H9 (cell line): ENCODE measurements at regions not wholly inside any gene's neighbourhood (a gene's known extent, or its start where the extent isn't known, plus 50 kb on each side); places are given as distances from the start of the nearest gene placed in this dataset.

Experiments used
- DNase-seq: peaks from one replicate; pipeline ENCODE4 v3.0.0-alpha.2; 2017
- H2AFZ ChIP-seq: one replicate; pipeline ENCODE4 v1.6.1; 2013; ENCODE audit warnings: mild to moderate bottlenecking, low read length, control low read depth, moderate library complexity
- H2AK5ac ChIP-seq: 2 replicates; pipeline ENCODE4 v1.6.1; 2013; ENCODE audit warnings: low read length, control low read depth, mixed read lengths; ENCODE audit not compliant: insufficient read length
- H2BK120ac ChIP-seq: one replicate; pipeline ENCODE4 v1.6.1; 2013; ENCODE audit warnings: low read depth, mild to moderate bottlenecking, low read length, control low read depth, inconsistent platforms; ENCODE audit not compliant: poor library complexity, severe bottlenecking
- H2BK12ac ChIP-seq: 2 replicates; pipeline ENCODE4 v1.6.1; 2013; ENCODE audit warnings: low read length, control low read depth, mixed read lengths, low read depth; ENCODE audit not compliant: insufficient read length
- H2BK15ac ChIP-seq: 2 replicates; pipeline ENCODE4 v1.6.1; 2013; ENCODE audit warnings: low read depth, low read length, control low read depth
- H2BK20ac ChIP-seq: one replicate; pipeline ENCODE4 v1.6.1; 2013; ENCODE audit warnings: low read depth, mild to moderate bottlenecking, low read length, control low read depth, inconsistent platforms; ENCODE audit not compliant: poor library complexity, severe bottlenecking
- H2BK5ac ChIP-seq: 2 replicates; pipeline ENCODE4 v1.6.1; 2013; ENCODE audit warnings: low read length, control low read depth, mixed read lengths; ENCODE audit not compliant: insufficient read length
- H3K14ac ChIP-seq: 2 replicates; pipeline ENCODE4 v1.6.1; 2013; ENCODE audit warnings: low read length, control low read depth; ENCODE audit not compliant: insufficient read depth
- H3K18ac ChIP-seq: 2 replicates; pipeline ENCODE4 v1.6.1; 2013; ENCODE audit warnings: low read depth, mild to moderate bottlenecking, mixed read lengths, low read length, control low read depth; ENCODE audit not compliant: insufficient read length
- H3K23ac ChIP-seq: 2 replicates; pipeline ENCODE4 v1.6.1; 2013; ENCODE audit warnings: low read length, control low read depth, mixed read lengths, low read depth; ENCODE audit not compliant: insufficient read length
- H3K23me2 ChIP-seq: 2 replicates; pipeline ENCODE4 v1.6.1; 2013; ENCODE audit warnings: low read depth, mild to moderate bottlenecking, mixed read lengths, low read length, control low read depth; ENCODE audit not compliant: insufficient read length, poor library complexity, severe bottlenecking
- H3K27ac ChIP-seq: 2 replicates; pipeline ENCODE4 v1.5.1; 2013; ENCODE audit warnings: low read length, control low read depth, mixed read lengths, low read depth; ENCODE audit not compliant: insufficient read length
- H3K27me3 ChIP-seq: 2 replicates; pipeline ENCODE4 v1.6.1; 2013; ENCODE audit warnings: low read length, control low read depth, inconsistent platforms; ENCODE audit not compliant: insufficient read depth
- H3K4ac ChIP-seq: 2 replicates; pipeline ENCODE4 v1.6.1; 2013; ENCODE audit warnings: low read depth, mild to moderate bottlenecking, control low read depth, inconsistent platforms, low read length, moderate library complexity
- H3K4me1 ChIP-seq: 2 replicates; pipeline ENCODE4 v1.6.1; 2013; ENCODE audit warnings: low read length, control low read depth, inconsistent platforms; ENCODE audit not compliant: insufficient read depth
- H3K4me2 ChIP-seq: 2 replicates; pipeline ENCODE4 v1.6.1; 2013; ENCODE audit warnings: low read length, control low read depth, mixed read lengths; ENCODE audit not compliant: insufficient read length, insufficient read depth
- H3K56ac ChIP-seq: 2 replicates; pipeline ENCODE4 v1.6.1; 2013; ENCODE audit warnings: low read depth, mild to moderate bottlenecking, mixed read lengths, low read length, control low read depth; ENCODE audit not compliant: insufficient read length
- H3K79me1 ChIP-seq: 2 replicates; pipeline ENCODE4 v1.6.1; 2013; ENCODE audit warnings: low read depth, mild to moderate bottlenecking, moderate library complexity, low read length, control low read depth, inconsistent platforms; ENCODE audit not compliant: insufficient read depth, poor library complexity, severe bottlenecking
- H3K79me2 ChIP-seq: 2 replicates; pipeline ENCODE4 v1.6.1; 2013; ENCODE audit warnings: low read length, control low read depth, inconsistent platforms; ENCODE audit not compliant: insufficient read depth
- H3K9ac ChIP-seq: 2 replicates; pipeline ENCODE4 v1.6.1; 2013; ENCODE audit warnings: low read length, control low read depth, mixed read lengths; ENCODE audit not compliant: insufficient read length; ENCODE audit errors: extremely low read depth
- H3K9me3 ChIP-seq: one replicate; pipeline ENCODE4 v1.6.1; 2013; ENCODE audit warnings: low read depth, low read length, inconsistent platforms; ENCODE audit not compliant: control insufficient read depth
- H3T11ph ChIP-seq: one replicate; pipeline ENCODE4 v1.6.1; 2013; ENCODE audit warnings: mild to moderate bottlenecking, low read length, control low read depth, inconsistent platforms
- H4K20me1 ChIP-seq: one replicate; pipeline ENCODE4 v1.6.1; 2013; ENCODE audit not compliant: control insufficient read depth, insufficient read length, insufficient read depth
- H4K5ac ChIP-seq: 2 replicates; pipeline ENCODE4 v1.6.1; 2013; ENCODE audit warnings: low read depth, mild to moderate bottlenecking, mixed read lengths, low read length, control low read depth; ENCODE audit not compliant: insufficient read length
- H4K8ac ChIP-seq: replicated peaks from 2 replicates; pipeline ENCODE4 v1.6.1; 2013; ENCODE audit warnings: low read length, control low read depth, mixed read lengths, low read depth; ENCODE audit not compliant: insufficient read length
- H4K91ac ChIP-seq: 2 replicates; pipeline ENCODE4 v1.6.1; 2013; ENCODE audit warnings: low read depth, mild to moderate bottlenecking, moderate library complexity, mixed read lengths, low read length, control low read depth; ENCODE audit not compliant: insufficient read length
- H3K27ac Mint-ChIP-seq, 3 experiments: 2 replicates in 2 of 3; 3 replicates in 1 of 3; pipeline ENCODE4 v1.8.0; 2020 to 2021; ENCODE audit warnings: mixed read lengths in 3 of 3, mild to moderate bottlenecking in 1 of 3, moderate library complexity in 1 of 3
- H3K27me3 Mint-ChIP-seq: 2 replicates; pipeline ENCODE4 v1.8.0; 2021; ENCODE audit warnings: low read depth, mild to moderate bottlenecking, moderate library complexity, mixed read lengths
- H3K36me3 Mint-ChIP-seq, 3 experiments: 2 replicates in 2 of 3; 3 replicates in 1 of 3; pipeline ENCODE4 v1.8.0; 2020 to 2021; ENCODE audit warnings: low read depth in 3 of 3, mixed read lengths in 3 of 3; ENCODE audit not compliant: insufficient read depth in 1 of 3
- H3K4me1 Mint-ChIP-seq, 2 experiments: 2 replicates each; pipeline ENCODE4 v1.8.0; 2020; ENCODE audit warnings: mixed read lengths in 2 of 2
- H3K4me3 Mint-ChIP-seq, 2 experiments: 2 replicates in 1 of 2; 3 replicates in 1 of 2; pipeline ENCODE4 v1.8.0; 2020 to 2021; ENCODE audit warnings: mild to moderate bottlenecking in 2 of 2, mixed read lengths in 2 of 2, moderate library complexity in 1 of 2
- H3K9me3 Mint-ChIP-seq, 2 experiments: 2 replicates in 1 of 2; 3 replicates in 1 of 2; pipeline ENCODE4 v1.8.0; 2020; ENCODE audit warnings: mild to moderate bottlenecking in 2 of 2, mixed read lengths in 2 of 2, moderate library complexity in 1 of 2
- CTCF ChIP-seq: fragments of 200-600 bp; sonication (generic); conservative IDR thresholded peaks from 3 replicates; pipeline ENCODE4 v1.8.0; 2021; ENCODE audit warnings: antibody characterized with exemption, mild to moderate bottlenecking
- WGBS: extraction: QIAGEN DNeasy Blood & Tissue Kit; methylation state at CpG from one replicate; pipeline ENCODE4 v1.1.7; 2013; ENCODE audit warnings: missing lambda C conversion rate, low lambda C conversion rate, mixed read lengths; ENCODE audit not compliant: insufficient read length; ENCODE audit errors: extremely low coverage; 5-methylcytosine and 5-hydroxymethylcytosine counted together

GRCh38 chr7:153503093-153503492 is 549.1 kb upstream of the DPP6 start:
- no CpG with 5 or more reads among the region's 5 CpGs for WGBS
- peaks cover 0 to 42% (median 17%) of the 10 kb centered on the region in 3 experiments; a peak in 6 of 7 replicates for H3K36me3 Mint-ChIP-seq
- Histone ChIP-seq H2BK5ac (no peak overlapping the region), H2BK20ac (no peak overlapping the region), H4K8ac (no peak overlapping the region), H3K4ac (no peak overlapping the region), H3K9ac (no peak overlapping the region), H3K27ac (no peak overlapping the region), H4K20me1 (no peaks in the 10 kb centered on the region), H3K4me2 (no peak overlapping the region), H3T11ph (no peak overlapping the region), H3K4me1 (no peaks in the 10 kb centered on the region), H3K56ac (no peak overlapping the region), H3K79me2 (no peaks in the 10 kb centered on the region), H4K91ac (no peak overlapping the region), H2AFZ (no peak overlapping the region), H3K79me1 (no peaks in the 10 kb centered on the region), H2BK120ac (no peak overlapping the region), H3K9me3 (peaks cover 15% of the 10 kb centered on the region), H3K14ac (no peak overlapping the region), H3K18ac (no peak overlapping the region), H2BK12ac (no peak overlapping the region), H2BK15ac (no peak overlapping the region), H3K23me2 (no peaks in the 10 kb centered on the region), H2AK5ac (no peak overlapping the region), H4K5ac (no peak overlapping the region), H3K27me3 (no peaks in the 10 kb centered on the region), H3K23ac (no peak overlapping the region)
- H3K9me3 Mint-ChIP-seq = peaks cover 75 to 83% of the 10 kb centered on the region in 2 experiments
- no peak for TF ChIP-seq CTCF
- 0 out of 2 replicates have a peak, but pooled peaks cover 1% of the 10 kb centered on the region for H3K27me3 Mint-ChIP-seq
- no peak overlapping the region for H3K27ac Mint-ChIP-seq
- no peak for DNase-seq
- H3K4me1 Mint-ChIP-seq = no peaks in the 10 kb centered on the region
- no peak overlapping the region for H3K4me3 Mint-ChIP-seq
